Lung (tissue), 11 donors: ENCODE measurements at regions not wholly inside any gene's neighbourhood (a gene's known extent, or its start where the extent isn't known, plus 50 kb on each side); places are given as distances from the start of the nearest gene placed in this dataset.
A peak's percentile ranks its signal among the peaks of the same experiment; 100 is the strongest.

ENCODE experiments used
- ATAC-seq: fragments of 200-7000 bp; cut with Tn5 transposase; one replicate; pipeline ENCODE4 v1.9.1; 2020; ENCODE audit warnings: moderate number of reproducible peaks; ENCODE audit not compliant: insufficient read depth, low FRiP score
- DNase-seq, 3 donors: peaks; one replicate each; pipeline ENCODE4 v3.0.0-alpha.2; 2013 to 2017
- H3K27ac ChIP-seq, 2 donors: one replicate each; pipeline ENCODE4 v1.5.1; 2013; ENCODE audit warnings: mild to moderate bottlenecking in 2 of 2, moderate library complexity in 2 of 2, control low read depth in 1 of 2, inconsistent platforms in 1 of 2, low read depth in 1 of 2, low read length in 1 of 2
- H3K27me3 ChIP-seq, 3 donors: one replicate each; pipeline ENCODE4 v1.5.1; 2013; ENCODE audit warnings: low read length in 2 of 3; ENCODE audit not compliant: control insufficient read depth in 3 of 3, insufficient read depth in 3 of 3
- H3K36me3 ChIP-seq, 4 donors: one replicate each; pipeline ENCODE4 v1.5.1; 2013; ENCODE audit warnings: low read length in 4 of 4, mild to moderate bottlenecking in 1 of 4, moderate library complexity in 1 of 4; ENCODE audit not compliant: control insufficient read depth in 4 of 4, insufficient read depth in 4 of 4
- H3K4me1 ChIP-seq, 5 donors: one replicate each; pipeline ENCODE4 v1.5.1; 2013; ENCODE audit warnings: low read length in 5 of 5, mild to moderate bottlenecking in 2 of 5, moderate library complexity in 1 of 5; ENCODE audit not compliant: control insufficient read depth in 5 of 5, insufficient read depth in 5 of 5
- H3K4me3 ChIP-seq: one replicate; pipeline ENCODE4 v1.5.1; 2013; ENCODE audit warnings: mild to moderate bottlenecking, control low read depth, moderate library complexity
- H3K9ac ChIP-seq, 2 donors: one replicate each; pipeline ENCODE4 v1.5.1; 2013; ENCODE audit warnings: low read length in 2 of 2, control low read depth in 1 of 2; ENCODE audit not compliant: insufficient read depth in 1 of 2
- H3K9me3 ChIP-seq, 4 donors: one replicate each; pipeline ENCODE4 v1.5.1; 2013; ENCODE audit warnings: low read length in 3 of 4, mild to moderate bottlenecking in 1 of 4, moderate library complexity in 1 of 4; ENCODE audit not compliant: control insufficient read depth in 4 of 4, insufficient read depth in 3 of 4
- CTCF ChIP-seq: IDR thresholded peaks from 2 replicates; pipeline ENCODE4 v1.5.1; 2012; ENCODE audit warnings: mild to moderate bottlenecking; ENCODE audit errors: control extremely low read depth, extremely low read depth
- WGBS, 2 donors: extraction: QIAGEN DNeasy Blood & Tissue Kit; methylation state at CpG; one replicate each; pipeline ENCODE4 v1.1.7; 2013; 5-methylcytosine and 5-hydroxymethylcytosine counted together
- donor health status: control.
- donor health status: control.
- donor health status: Bipolar disorder and iron deficiency.
- donor health status: healthy.
- donor health status: DM: yes; HTN: yes; CAD: no.

- Histone ChIP-seq H3K4me1 (peaks cover 0 to 5% (median 0%) of the 10 kb centered on the region in 5 donors), H3K27ac (no peak overlapping the region), H3K9me3 (no peaks in the 10 kb centered on the region), H3K27me3 (no peaks in the 10 kb centered on the region), H3K9ac (no peak overlapping the region), H3K4me3 (no peak overlapping the region), H3K36me3 (no peaks in the 10 kb centered on the region)
- DNase-seq (no peak), ATAC-seq (no peak)
- no peak for TF ChIP-seq CTCF
- WGBS, 2 donors, result 46 to 76% methylated on average over 1 of the region's 1 CpG
Measured at GRCh38 chr3:110265302-110265701, 806.3 kb upstream of the NECTIN3 start.

- H3K9me3 ChIP-seq, result no peaks in the 10 kb centered on the region
- no peak for TF ChIP-seq CTCF
- no peak overlapping the region for H3K9ac ChIP-seq
- no peak overlapping the region for H3K27ac ChIP-seq
- DNase-seq (no peak), ATAC-seq (no peak)
- no peaks in the 10 kb centered on the region for H3K27me3 ChIP-seq
- peaks cover 0 to 5% (median 0%) of the 10 kb centered on the region in 5 donors for H3K4me1 ChIP-seq
- H3K4me3 ChIP-seq, result no peak overlapping the region
- no peaks in the 10 kb centered on the region for H3K36me3 ChIP-seq
- WGBS, 2 donors, result 67 to 75% methylated on average over 4 of the region's 4 CpGs
Measured at GRCh38 chr3:110267304-110267845, 804.2 kb upstream of the NECTIN3 start.

- no peak overlapping the region for H3K27ac ChIP-seq
- H3K9ac ChIP-seq, result no peak overlapping the region
- no peaks in the 10 kb centered on the region for H3K27me3 ChIP-seq
- TF ChIP-seq CTCF, result no peak
- no peak overlapping the region for H3K4me3 ChIP-seq
- ATAC-seq (no peak), DNase-seq (peak in 1 of 3 donors; percentile 45)
- 69 to 71% methylated on average over 6 of the region's 6 CpGs for WGBS, 2 donors
- no peaks in the 10 kb centered on the region for H3K9me3 ChIP-seq
- no peaks in the 10 kb centered on the region for H3K36me3 ChIP-seq
- no peaks in the 10 kb centered on the region for H3K4me1 ChIP-seq
Measured at GRCh38 chr3:110272525-110272924, 799.1 kb upstream of the NECTIN3 start.
